HEK293 (cell line): ENCODE measurements at regions not wholly inside any gene's neighbourhood (a gene's known extent, or its start where the extent isn't known, plus 50 kb on each side); places are given as distances from the start of the nearest gene placed in this dataset.

ENCODE experiments used
- CTCF ChIA-PET: fragments of 350-600 bp; formaldehyde crosslinking; extraction: SDS; loops from one replicate; lab custom pipeline; 2021; ENCODE audit warnings: antibody characterized with exemption; lab: Yijun Ruan, JAX
- POLR2A ChIA-PET: fragments of 300-600 bp; formaldehyde crosslinking; extraction: SDS; loops from one replicate; lab custom pipeline; 2020; ENCODE audit warnings: antibody characterized with exemption, inconsistent platforms; lab: Yijun Ruan, JAX
- H3K27ac ChIP-seq: fragments of 200-500 bp; sonication (Bioruptor generic); 2 replicates; pipeline ENCODE4 v1.5.1; 2014; ENCODE audit warnings: low read depth, low read length, control low read depth, inconsistent platforms; ENCODE audit errors: extremely low read depth
- H3K36me3 ChIP-seq, 2 experiments: fragments of 200-500 bp in 1 of 2; sonication (Bioruptor generic) in 1 of 2; 1 replicate in 1 of 2; 2 replicates in 1 of 2; pipeline ENCODE4 v1.5.1; 2014 to 2017; ENCODE audit warnings: inconsistent platforms in 2 of 2, low read length in 2 of 2; ENCODE audit not compliant: control insufficient read depth in 2 of 2, insufficient read depth in 1 of 2
- H3K4me1 ChIP-seq: fragments of 200-500 bp; sonication (Bioruptor generic); 2 replicates; pipeline ENCODE4 v1.5.1; 2014; ENCODE audit warnings: mild to moderate bottlenecking, low read length, inconsistent platforms; ENCODE audit not compliant: control insufficient read depth, insufficient read depth
- H3K4me3 ChIP-seq: 2 replicates; pipeline ENCODE4 v1.5.1; 2011; ENCODE audit warnings: low read depth, mild to moderate bottlenecking, control low read depth, low read length, moderate library complexity
- H3K9me3 ChIP-seq: fragments of 200-500 bp; sonication (Bioruptor generic); 2 replicates; pipeline ENCODE4 v1.5.1; 2014; ENCODE audit warnings: low read depth, low read length, inconsistent platforms; ENCODE audit not compliant: control insufficient read depth, insufficient read depth
- BCL11B ChIP-seq: fragments of 450-650 bp; formaldehyde crosslinking; IDR thresholded peaks from 2 replicates; pipeline ENCODE4 v1.5.1; 2016; ENCODE audit warnings: low read depth, missing biosample characterization, missing genetic modification characterization
- MZF1 ChIP-seq: fragments of 450-650 bp; formaldehyde crosslinking; IDR thresholded peaks from 2 replicates; pipeline ENCODE4 v1.5.1; 2017; ENCODE audit warnings: missing biosample characterization, missing genetic modification characterization, borderline replicate concordance
- OVOL3 ChIP-seq: fragments of 450-650 bp; formaldehyde crosslinking; IDR thresholded peaks from 2 replicates; pipeline ENCODE4 v1.5.1; 2016; ENCODE audit warnings: missing biosample characterization, missing genetic modification characterization
- SP3 ChIP-seq: fragments of 450-650 bp; formaldehyde crosslinking; IDR thresholded peaks from 2 replicates; pipeline ENCODE4 v1.5.1; 2016; ENCODE audit warnings: missing biosample characterization, missing genetic modification characterization
- ZBTB8A ChIP-seq: fragments of 450-650 bp; formaldehyde crosslinking; IDR thresholded peaks from 2 replicates; pipeline ENCODE4 v1.5.1; 2016; ENCODE audit warnings: missing biosample characterization, missing genetic modification characterization
- ZNF138 ChIP-seq: fragments of 450-650 bp; formaldehyde crosslinking; IDR thresholded peaks from 2 replicates; pipeline ENCODE4 v1.5.1; 2016; ENCODE audit warnings: missing biosample characterization, missing genetic modification characterization, borderline replicate concordance
- ZNF174 ChIP-seq: fragments of 450-650 bp; formaldehyde crosslinking; IDR thresholded peaks from 2 replicates; pipeline ENCODE4 v1.5.0; 2017; ENCODE audit warnings: missing biosample characterization, mild to moderate bottlenecking, missing genetic modification characterization
- ZNF202 ChIP-seq: fragments of 450-650 bp; formaldehyde crosslinking; IDR thresholded peaks from 2 replicates; pipeline ENCODE4 v1.5.1; 2016; ENCODE audit warnings: missing biosample characterization, missing genetic modification characterization, borderline replicate concordance
- ZNF274 ChIP-seq, 2 experiments: fragments of 200-500 bp in 1 of 2; fragments of 450-650 bp in 1 of 2; sonication (Bioruptor generic) in 1 of 2; formaldehyde crosslinking in 1 of 2; IDR thresholded peaks; 2 replicates each; pipeline versions ENCODE4 v1.5.1 to v1.6.1; 2014 to 2016; ENCODE audit warnings: borderline replicate concordance in 1 of 2, inconsistent platforms in 1 of 2, low read length in 1 of 2, missing biosample characterization in 1 of 2, missing genetic modification characterization in 1 of 2
- ZNF366 ChIP-seq: fragments of 450-650 bp; formaldehyde crosslinking; conservative IDR thresholded peaks from 2 replicates; pipeline ENCODE4 v1.5.1; 2016; ENCODE audit warnings: missing biosample characterization, missing genetic modification characterization
- ZNF37A ChIP-seq: fragments of 450-650 bp; IDR thresholded peaks from 2 replicates; pipeline ENCODE4 v1.5.1; 2018; ENCODE audit warnings: missing biosample characterization, missing genetic modification characterization
- ZNF560 ChIP-seq: fragments of 450-650 bp; formaldehyde crosslinking; IDR thresholded peaks from 2 replicates; pipeline ENCODE4 v1.5.1; 2017; ENCODE audit warnings: missing biosample characterization, missing genetic modification characterization, borderline replicate concordance
- ZNF600 ChIP-seq: fragments of 450-650 bp; formaldehyde crosslinking; IDR thresholded peaks from 2 replicates; pipeline ENCODE4 v1.5.1; 2016; ENCODE audit warnings: missing biosample characterization, missing genetic modification characterization
- ZNF626 ChIP-seq: fragments of 450-650 bp; sonication (Bioruptor Pico); formaldehyde crosslinking; IDR thresholded peaks from 2 replicates; pipeline ENCODE4 v1.5.1; 2018; ENCODE audit warnings: missing biosample characterization, missing genetic modification characterization, inconsistent platforms
- ZNF776 ChIP-seq: fragments of 450-650 bp; formaldehyde crosslinking; IDR thresholded peaks from 2 replicates; pipeline ENCODE4 v1.5.0; 2017; ENCODE audit warnings: missing biosample characterization, missing genetic modification characterization, borderline replicate concordance
- TF ChIP-seq, protein P1 (sequence below): fragments of 450-650 bp; formaldehyde crosslinking; IDR thresholded peaks from 2 replicates; pipeline ENCODE4 v1.5.1; 2016; ENCODE audit warnings: missing biosample characterization, missing genetic modification characterization, borderline replicate concordance
- TF ChIP-seq, protein P2 (sequence below): fragments of 450-650 bp; formaldehyde crosslinking; IDR thresholded peaks from 2 replicates; pipeline ENCODE4 v1.5.1; 2017; ENCODE audit warnings: missing biosample characterization, mild to moderate bottlenecking, missing genetic modification characterization, moderate library complexity
- TF ChIP-seq, protein P3 (sequence below): fragments of 450-650 bp; formaldehyde crosslinking; IDR thresholded peaks from 2 replicates; pipeline ENCODE4 v1.5.1; 2016; ENCODE audit warnings: missing biosample characterization, missing genetic modification characterization

DNA sequence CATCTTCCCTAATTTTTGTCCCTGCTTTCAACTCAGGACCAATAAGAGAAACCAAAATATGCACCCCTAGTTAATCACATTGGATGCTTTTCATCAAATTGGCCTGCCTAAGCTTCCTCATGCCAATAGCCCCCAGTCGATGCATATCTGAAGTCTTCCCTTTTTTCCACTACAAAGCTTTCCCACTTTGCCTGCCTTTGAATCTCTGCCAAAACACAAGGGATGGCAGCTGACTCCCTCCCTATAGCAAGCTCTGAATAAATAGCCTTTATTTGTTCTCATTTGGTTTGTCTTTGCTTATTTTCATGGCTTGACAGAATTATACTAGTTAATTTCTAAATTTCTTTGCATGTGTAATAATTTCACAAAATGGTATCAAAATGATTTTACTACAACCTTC lies 621.2 kb downstream of the MBD2 start (continued):
- TF ChIP-seq, protein P1, sequence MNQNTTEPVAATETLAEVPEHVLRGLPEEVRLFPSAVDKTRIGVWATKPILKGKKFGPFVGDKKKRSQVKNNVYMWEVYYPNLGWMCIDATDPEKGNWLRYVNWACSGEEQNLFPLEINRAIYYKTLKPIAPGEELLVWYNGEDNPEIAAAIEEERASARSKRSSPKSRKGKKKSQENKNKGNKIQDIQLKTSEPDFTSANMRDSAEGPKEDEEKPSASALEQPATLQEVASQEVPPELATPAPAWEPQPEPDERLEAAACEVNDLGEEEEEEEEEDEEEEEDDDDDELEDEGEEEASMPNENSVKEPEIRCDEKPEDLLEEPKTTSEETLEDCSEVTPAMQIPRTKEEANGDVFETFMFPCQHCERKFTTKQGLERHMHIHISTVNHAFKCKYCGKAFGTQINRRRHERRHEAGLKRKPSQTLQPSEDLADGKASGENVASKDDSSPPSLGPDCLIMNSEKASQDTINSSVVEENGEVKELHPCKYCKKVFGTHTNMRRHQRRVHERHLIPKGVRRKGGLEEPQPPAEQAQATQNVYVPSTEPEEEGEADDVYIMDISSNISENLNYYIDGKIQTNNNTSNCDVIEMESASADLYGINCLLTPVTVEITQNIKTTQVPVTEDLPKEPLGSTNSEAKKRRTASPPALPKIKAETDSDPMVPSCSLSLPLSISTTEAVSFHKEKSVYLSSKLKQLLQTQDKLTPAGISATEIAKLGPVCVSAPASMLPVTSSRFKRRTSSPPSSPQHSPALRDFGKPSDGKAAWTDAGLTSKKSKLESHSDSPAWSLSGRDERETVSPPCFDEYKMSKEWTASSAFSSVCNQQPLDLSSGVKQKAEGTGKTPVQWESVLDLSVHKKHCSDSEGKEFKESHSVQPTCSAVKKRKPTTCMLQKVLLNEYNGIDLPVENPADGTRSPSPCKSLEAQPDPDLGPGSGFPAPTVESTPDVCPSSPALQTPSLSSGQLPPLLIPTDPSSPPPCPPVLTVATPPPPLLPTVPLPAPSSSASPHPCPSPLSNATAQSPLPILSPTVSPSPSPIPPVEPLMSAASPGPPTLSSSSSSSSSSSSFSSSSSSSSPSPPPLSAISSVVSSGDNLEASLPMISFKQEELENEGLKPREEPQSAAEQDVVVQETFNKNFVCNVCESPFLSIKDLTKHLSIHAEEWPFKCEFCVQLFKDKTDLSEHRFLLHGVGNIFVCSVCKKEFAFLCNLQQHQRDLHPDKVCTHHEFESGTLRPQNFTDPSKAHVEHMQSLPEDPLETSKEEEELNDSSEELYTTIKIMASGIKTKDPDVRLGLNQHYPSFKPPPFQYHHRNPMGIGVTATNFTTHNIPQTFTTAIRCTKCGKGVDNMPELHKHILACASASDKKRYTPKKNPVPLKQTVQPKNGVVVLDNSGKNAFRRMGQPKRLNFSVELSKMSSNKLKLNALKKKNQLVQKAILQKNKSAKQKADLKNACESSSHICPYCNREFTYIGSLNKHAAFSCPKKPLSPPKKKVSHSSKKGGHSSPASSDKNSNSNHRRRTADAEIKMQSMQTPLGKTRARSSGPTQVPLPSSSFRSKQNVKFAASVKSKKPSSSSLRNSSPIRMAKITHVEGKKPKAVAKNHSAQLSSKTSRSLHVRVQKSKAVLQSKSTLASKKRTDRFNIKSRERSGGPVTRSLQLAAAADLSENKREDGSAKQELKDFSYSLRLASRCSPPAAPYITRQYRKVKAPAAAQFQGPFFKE (tag by site-specific recombination), result no peak
- TF ChIP-seq SP3 (tag by site-specific recombination), result no peak

DNA sequence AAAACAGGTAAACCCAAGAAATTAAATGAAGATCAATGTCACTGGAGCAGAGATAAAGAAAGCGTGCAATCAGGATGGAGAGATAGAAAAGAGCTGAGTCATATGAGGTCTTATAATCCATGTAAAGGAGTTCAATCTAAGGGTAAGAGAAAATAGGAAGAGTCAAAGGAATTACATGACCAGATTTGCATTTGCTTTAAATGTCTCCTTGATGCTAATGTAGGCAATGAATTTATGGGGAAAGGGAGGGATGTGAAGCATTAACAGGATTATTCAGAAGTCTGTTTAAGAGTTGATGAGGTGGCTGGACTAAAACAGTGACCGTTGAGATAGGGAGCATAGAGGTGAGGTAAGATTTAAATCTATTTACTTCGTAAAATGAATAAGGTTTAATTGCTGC lies 623.1 kb downstream of the MBD2 start:
- no peak overlapping the region for H3K4me3 ChIP-seq
- no peak for TF ChIP-seq ZNF366 (tag by site-specific recombination)
- TF ChIP-seq ZNF202 (tag by site-specific recombination), result no peak
- TF ChIP-seq OVOL3, result no peak
- TF ChIP-seq ZNF626 (tag by site-specific recombination), result no peak
- TF ChIP-seq, protein P2, sequence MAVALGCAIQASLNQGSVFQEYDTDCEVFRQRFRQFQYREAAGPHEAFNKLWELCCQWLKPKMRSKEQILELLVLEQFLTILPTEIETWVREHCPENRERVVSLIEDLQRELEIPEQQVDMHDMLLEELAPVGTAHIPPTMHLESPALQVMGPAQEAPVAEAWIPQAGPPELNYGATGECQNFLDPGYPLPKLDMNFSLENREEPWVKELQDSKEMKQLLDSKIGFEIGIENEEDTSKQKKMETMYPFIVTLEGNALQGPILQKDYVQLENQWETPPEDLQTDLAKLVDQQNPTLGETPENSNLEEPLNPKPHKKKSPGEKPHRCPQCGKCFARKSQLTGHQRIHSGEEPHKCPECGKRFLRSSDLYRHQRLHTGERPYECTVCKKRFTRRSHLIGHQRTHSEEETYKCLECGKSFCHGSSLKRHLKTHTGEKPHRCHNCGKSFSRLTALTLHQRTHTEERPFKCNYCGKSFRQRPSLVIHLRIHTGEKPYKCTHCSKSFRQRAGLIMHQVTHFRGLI (tag by site-specific recombination), result no peak
- TF ChIP-seq, protein P3, sequence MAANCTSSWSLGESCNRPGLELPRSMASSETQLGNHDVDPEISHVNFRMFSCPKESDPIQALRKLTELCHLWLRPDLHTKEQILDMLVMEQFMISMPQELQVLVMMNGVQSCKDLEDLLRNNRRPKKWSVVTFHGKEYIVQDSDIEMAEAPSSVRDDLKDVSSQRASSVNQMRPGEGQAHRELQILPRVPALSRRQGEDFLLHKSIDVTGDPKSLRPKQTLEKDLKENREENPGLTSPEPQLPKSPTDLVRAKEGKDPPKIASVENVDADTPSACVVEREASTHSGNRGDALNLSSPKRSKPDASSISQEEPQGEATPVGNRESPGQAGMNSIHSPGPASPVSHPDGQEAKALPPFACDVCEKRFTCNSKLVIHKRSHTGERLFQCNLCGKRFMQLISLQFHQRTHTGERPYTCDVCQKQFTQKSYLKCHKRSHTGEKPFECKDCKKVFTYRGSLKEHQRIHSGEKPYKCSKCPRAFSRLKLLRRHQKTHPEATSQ (tag by site-specific recombination), result no peak
- no peak for TF ChIP-seq ZBTB8A (tag by site-specific recombination)
- no peak for TF ChIP-seq ZNF560 (tag by site-specific recombination)
- no peak for TF ChIP-seq ZNF776 (tag by site-specific recombination)
- ChIA-PET CTCF (interaction anchor here (0.8 to 0.9 kb wide), 2 partner anchors 8 to 518 kb away, joined by 4 read pairs; no protein-coding TSS in a partner anchor), POLR2A (no interaction called here)
- H3K36me3 ChIP-seq, result no peaks in the 10 kb centered on the region
- no peaks in the 10 kb centered on the region for H3K9me3 ChIP-seq
- no peaks in the 10 kb centered on the region for H3K4me1 ChIP-seq
- no peak overlapping the region for H3K27ac ChIP-seq

DNA sequence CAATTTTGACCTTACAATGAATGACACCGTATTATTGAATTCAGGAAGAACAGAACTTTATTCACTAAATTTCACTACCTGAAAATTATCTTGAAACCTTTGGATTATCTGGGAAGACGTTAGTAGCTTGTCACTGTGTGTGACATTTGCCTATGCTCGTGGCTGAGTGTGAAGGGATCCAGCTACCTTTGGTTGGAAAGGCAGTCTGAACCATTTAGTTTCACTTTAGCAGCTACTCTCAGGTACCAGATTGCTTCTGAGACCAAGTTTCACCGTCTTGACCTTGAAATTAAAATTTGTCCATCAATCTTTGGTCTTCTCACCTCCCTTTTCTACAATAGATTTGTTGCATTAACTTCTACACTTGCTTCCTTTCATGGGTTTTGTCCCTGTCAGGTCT lies 637.5 kb downstream of the MBD2 start:
- Histone ChIP-seq H3K9me3 (no peaks in the 10 kb centered on the region), H3K4me3 (no peak overlapping the region), H3K36me3 (no peaks in the 10 kb centered on the region), H3K27ac (no peak overlapping the region), H3K4me1 (no peaks in the 10 kb centered on the region)
- TF ChIP-seq MZF1, result no peak
- TF ChIP-seq ZNF274 (IDR thresholded peaks at IDR 0.05; ENCODE audit: low read length), result no peak
- no peak for TF ChIP-seq ZNF274 (tag by site-specific recombination; IDR thresholded peaks at IDR 0.05; ENCODE audit: borderline replicate concordance)
- no peak for TF ChIP-seq BCL11B (tag by site-specific recombination)
- no peak for TF ChIP-seq ZNF37A (tag by site-specific recombination)
- TF ChIP-seq ZNF174 (tag by site-specific recombination), result no peak
- TF ChIP-seq ZNF600, result no peak
- no peak for TF ChIP-seq ZNF138
- ChIA-PET POLR2A (no interaction called here), CTCF (no interaction called here)
